ENCODE measurements at regions not wholly inside any gene's neighbourhood (a gene's known extent, or its start where the extent isn't known, plus 50 kb on each side); places are given as distances from the start of the nearest gene placed in this dataset.

DNA sequence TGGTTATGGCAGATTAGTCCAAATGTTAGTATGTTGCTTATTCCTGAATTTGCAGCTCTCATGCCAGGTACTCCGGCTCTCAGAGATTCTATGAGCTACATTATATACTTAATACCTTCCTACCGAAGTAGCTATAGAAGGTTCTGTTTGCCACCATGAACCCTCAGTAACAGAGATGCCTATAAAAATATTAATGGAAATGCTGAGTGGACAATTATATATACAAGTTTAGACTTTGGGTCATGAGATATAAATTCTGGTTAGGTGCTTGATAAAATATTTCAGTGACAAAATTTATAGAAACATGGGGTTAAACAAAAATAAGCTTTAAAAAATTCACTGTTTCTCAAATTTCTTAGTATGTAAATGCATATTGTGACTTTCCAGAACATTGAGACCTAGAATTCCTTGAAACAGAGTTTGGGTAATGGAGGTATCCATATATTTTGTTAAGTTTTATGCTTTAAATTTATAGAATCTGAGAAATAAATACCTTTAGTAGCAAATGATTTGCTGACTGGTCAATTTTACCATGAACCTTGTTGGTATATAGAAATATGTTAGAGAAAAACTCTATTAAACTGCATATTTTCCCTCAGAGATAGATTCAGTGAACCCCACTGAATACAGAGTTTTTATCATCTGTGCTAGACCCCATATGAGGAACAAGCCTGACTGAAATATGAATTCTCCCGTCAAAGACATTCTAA, 533.5 kb downstream of the SH2D4B start:
- POLR2A ChIA-PET, result no interaction called here
- TF ChIP-seq, protein P1, sequence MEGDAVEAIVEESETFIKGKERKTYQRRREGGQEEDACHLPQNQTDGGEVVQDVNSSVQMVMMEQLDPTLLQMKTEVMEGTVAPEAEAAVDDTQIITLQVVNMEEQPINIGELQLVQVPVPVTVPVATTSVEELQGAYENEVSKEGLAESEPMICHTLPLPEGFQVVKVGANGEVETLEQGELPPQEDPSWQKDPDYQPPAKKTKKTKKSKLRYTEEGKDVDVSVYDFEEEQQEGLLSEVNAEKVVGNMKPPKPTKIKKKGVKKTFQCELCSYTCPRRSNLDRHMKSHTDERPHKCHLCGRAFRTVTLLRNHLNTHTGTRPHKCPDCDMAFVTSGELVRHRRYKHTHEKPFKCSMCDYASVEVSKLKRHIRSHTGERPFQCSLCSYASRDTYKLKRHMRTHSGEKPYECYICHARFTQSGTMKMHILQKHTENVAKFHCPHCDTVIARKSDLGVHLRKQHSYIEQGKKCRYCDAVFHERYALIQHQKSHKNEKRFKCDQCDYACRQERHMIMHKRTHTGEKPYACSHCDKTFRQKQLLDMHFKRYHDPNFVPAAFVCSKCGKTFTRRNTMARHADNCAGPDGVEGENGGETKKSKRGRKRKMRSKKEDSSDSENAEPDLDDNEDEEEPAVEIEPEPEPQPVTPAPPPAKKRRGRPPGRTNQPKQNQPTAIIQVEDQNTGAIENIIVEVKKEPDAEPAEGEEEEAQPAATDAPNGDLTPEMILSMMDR (IDR thresholded peaks at IDR 0.05; ENCODE audit: insufficient read depth in 1 of 2, low read depth in 1 of 2, low read length in 1 of 2, severe bottlenecking in 1 of 2, unreplicated experiment in 1 of 2), result no peak
- Mint-ChIP-seq H3K4me1 (ENCODE audit: low read depth, unreplicated experiment) (no peaks in the 10 kb centered on the region), H3K27me3 (ENCODE audit: insufficient read depth, unreplicated experiment) (peaks cover 12% of the 10 kb centered on the region), H3K9me3 (ENCODE audit: unreplicated experiment) (no peaks in the 10 kb centered on the region), H3K27ac (ENCODE audit: unreplicated experiment) (no peak overlapping the region), H3K36me3 (ENCODE audit: insufficient read depth, unreplicated experiment) (no peaks in the 10 kb centered on the region), H3K4me3 (ENCODE audit: unreplicated experiment) (no peak overlapping the region)
- CTCF ChIA-PET, result no interaction called here
- H3K4me3 ChIP-seq (ENCODE audit: low read depth, low read length), result no peak overlapping the region
- DNase-seq, result no peak
- H3K36me3 ChIP-seq (ENCODE audit: control insufficient read depth, insufficient read depth, low read length), result no peaks in the 10 kb centered on the region
- no peaks in the 10 kb centered on the region for H3K4me1 ChIP-seq
- intact Hi-C loops (cut with micrococcal nuclease; ENCODE audit: unreplicated experiment), result no loop called here
- no peaks in the 10 kb centered on the region for H3K27me3 ChIP-seq (replicated peaks; ENCODE audit: control insufficient read depth, insufficient read depth, low read length)
- H3K9me3 ChIP-seq, result no peaks in the 10 kb centered on the region
- BruUV-seq (replicated peaks), result no TSS peak

DNA sequence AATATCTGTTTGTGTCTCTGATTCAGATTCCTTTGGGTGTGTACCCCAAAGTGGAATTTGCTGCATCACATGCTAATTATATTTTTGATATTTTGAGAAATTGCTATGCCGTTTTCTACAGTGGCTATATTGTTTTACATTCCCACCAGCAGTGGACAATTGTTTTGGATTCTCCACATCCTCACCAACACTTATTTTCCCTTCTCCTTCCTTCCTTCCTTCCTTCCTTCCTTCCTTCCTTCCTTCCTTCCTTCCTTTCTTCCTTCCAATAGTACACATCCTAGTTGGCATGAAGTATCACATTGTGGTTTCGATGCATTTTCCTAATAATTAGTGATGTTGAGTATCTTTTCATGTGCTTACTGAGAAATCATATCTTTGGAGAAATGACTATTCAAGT, 535.5 kb downstream of the SH2D4B start:
- H3K27ac Mint-ChIP-seq (ENCODE audit: unreplicated experiment), result no peak overlapping the region
- H3K4me1 ChIP-seq, result no peaks in the 10 kb centered on the region
- no peak for DNase-seq
- peaks cover 12% of the 10 kb centered on the region for H3K27me3 Mint-ChIP-seq (ENCODE audit: insufficient read depth, unreplicated experiment)
- H3K36me3 Mint-ChIP-seq (ENCODE audit: insufficient read depth, unreplicated experiment), result no peaks in the 10 kb centered on the region
- H3K27me3 ChIP-seq (replicated peaks; ENCODE audit: control insufficient read depth, insufficient read depth, low read length), result no peaks in the 10 kb centered on the region
- no TSS peak for BruUV-seq (replicated peaks)
- TF ChIP-seq, protein P1 (IDR thresholded peaks at IDR 0.05; ENCODE audit: insufficient read depth in 1 of 2, low read depth in 1 of 2, low read length in 1 of 2, severe bottlenecking in 1 of 2, unreplicated experiment in 1 of 2), result no peak
- H3K4me3 Mint-ChIP-seq (ENCODE audit: unreplicated experiment), result no peak overlapping the region
- no peaks in the 10 kb centered on the region for H3K9me3 ChIP-seq
- H3K9me3 Mint-ChIP-seq (ENCODE audit: unreplicated experiment), result no peaks in the 10 kb centered on the region
- H3K36me3 ChIP-seq (ENCODE audit: control insufficient read depth, insufficient read depth, low read length), result no peaks in the 10 kb centered on the region
- H3K4me3 ChIP-seq (ENCODE audit: low read depth, low read length), result no peak overlapping the region
- no peaks in the 10 kb centered on the region for H3K4me1 Mint-ChIP-seq (ENCODE audit: low read depth, unreplicated experiment)
- CTCF ChIA-PET, result no interaction called here
- POLR2A ChIA-PET, result no interaction called here
- intact Hi-C loops (cut with micrococcal nuclease; ENCODE audit: unreplicated experiment), result no loop called here

DNA sequence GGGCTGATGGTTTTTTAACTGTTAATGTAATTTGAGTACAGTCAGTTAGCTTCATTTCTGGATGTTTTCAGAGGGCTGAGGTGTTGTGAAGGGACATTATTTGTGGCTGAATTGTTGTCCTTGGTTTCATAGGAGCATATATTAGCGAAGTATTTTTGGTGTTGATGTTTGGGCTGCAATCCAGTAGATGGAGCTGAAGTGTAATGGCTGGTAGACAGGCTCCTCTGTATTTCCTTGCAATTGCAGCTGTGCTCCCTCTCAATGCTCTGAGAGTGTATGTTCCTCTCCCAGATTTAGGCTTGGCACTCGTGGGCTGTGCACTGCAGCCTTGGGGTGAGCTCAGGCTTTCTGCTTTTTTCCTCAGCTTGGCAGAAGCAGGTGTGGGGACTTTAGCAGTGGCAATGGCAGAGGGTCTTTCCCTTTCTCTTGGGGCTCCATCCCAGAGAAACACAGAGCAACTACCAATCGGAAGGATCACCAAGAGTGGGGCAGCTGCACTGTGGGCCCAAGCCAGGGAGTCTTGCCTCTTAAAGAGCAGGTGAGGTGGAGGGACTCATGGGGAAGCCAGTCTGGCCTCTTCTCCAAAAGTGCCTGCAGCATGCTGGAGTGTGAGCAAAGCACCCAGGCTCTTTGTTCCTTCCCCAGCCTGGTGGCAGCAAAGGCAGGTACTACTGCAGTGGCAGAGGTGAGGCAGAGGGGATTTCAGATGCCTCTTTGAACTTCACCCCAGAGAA, 544.4 kb downstream of the SH2D4B start:
- POLR2A ChIA-PET, result no interaction called here
- CTCF ChIA-PET, result interaction anchor here (1.3 kb wide), 1 partner anchor 98 kb away, joined by 5 read pairs; no protein-coding TSS in a partner anchor
- Histone ChIP-seq H3K4me3 (ENCODE audit: low read depth, low read length) (no peak overlapping the region), H3K4me1 (no peaks in the 10 kb centered on the region), H3K36me3 (ENCODE audit: control insufficient read depth, insufficient read depth, low read length) (no peaks in the 10 kb centered on the region), H3K9me3 (no peaks in the 10 kb centered on the region), H3K27me3 (replicated peaks; ENCODE audit: control insufficient read depth, insufficient read depth, low read length) (no peaks in the 10 kb centered on the region)
- no peak for DNase-seq
- Mint-ChIP-seq H3K27ac (ENCODE audit: unreplicated experiment) (no peak overlapping the region), H3K4me1 (ENCODE audit: low read depth, unreplicated experiment) (no peaks in the 10 kb centered on the region), H3K27me3 (ENCODE audit: insufficient read depth, unreplicated experiment) (no peaks in the 10 kb centered on the region), H3K4me3 (ENCODE audit: unreplicated experiment) (no peak overlapping the region), H3K36me3 (ENCODE audit: insufficient read depth, unreplicated experiment) (no peaks in the 10 kb centered on the region), H3K9me3 (ENCODE audit: unreplicated experiment) (peaks cover 23% of the 10 kb centered on the region)
- intact Hi-C loops (cut with micrococcal nuclease; ENCODE audit: unreplicated experiment), result loop anchor here (1.0 kb wide), 1 partner anchor 97 kb away; no protein-coding TSS in a partner anchor
- no TSS peak for BruUV-seq (replicated peaks)
- TF ChIP-seq, protein P1 (IDR thresholded peaks at IDR 0.05; ENCODE audit: insufficient read depth in 1 of 2, low read depth in 1 of 2, low read length in 1 of 2, severe bottlenecking in 1 of 2, unreplicated experiment in 1 of 2), result peak in 1 of 2 experiments; percentile 13
